ENCODE measurements at regions not wholly inside any gene's neighbourhood (a gene's known extent, or its start where the extent isn't known, plus 50 kb on each side); places are given as distances from the start of the nearest gene placed in this dataset.

GRCh38 chr3:118550556-118550955 is 484.1 kb downstream of the IGSF11 start:
- DNase-seq, result no peak

GRCh38 chr3:118554148-118554838 is 480.4 kb downstream of the IGSF11 start:
- no peak for DNase-seq

GRCh38 chr3:118556983-118557382 is 477.7 kb downstream of the IGSF11 start:
- no peak for DNase-seq

GRCh38 chr3:118557513-118557912 is 477.1 kb downstream of the IGSF11 start:
- DNase-seq, result no peak

- no peak for DNase-seq
Observed at GRCh38 chr3:118559286-118559685, 475.4 kb downstream of the IGSF11 start.

GRCh38 chr3:118564800-118565199 is 469.8 kb downstream of the IGSF11 start:
- no peak for DNase-seq

- DNase-seq, result peak; percentile 81
Observed at GRCh38 chr3:118573912-118574311, 460.7 kb downstream of the IGSF11 start.

- DNase-seq, result no peak
Observed at GRCh38 chr3:118577055-118577777, 457.4 kb downstream of the IGSF11 start.

- no peak for DNase-seq
Observed at GRCh38 chr3:118578559-118578958, 456.1 kb downstream of the IGSF11 start.

GRCh38 chr3:118587037-118587741 is 447.5 kb downstream of the IGSF11 start:
- DNase-seq, result no peak

GRCh38 chr3:118587847-118588246 is 446.8 kb downstream of the IGSF11 start:
- no peak for DNase-seq

GRCh38 chr3:118593277-118593670 is 441.4 kb downstream of the IGSF11 start:
- DNase-seq, result no peak

- DNase-seq, result no peak
Observed at GRCh38 chr3:118597184-118597583, 437.5 kb downstream of the IGSF11 start.

GRCh38 chr3:118607915-118608820 is 426.5 kb downstream of the IGSF11 start:
- no peak for DNase-seq

GRCh38 chr3:118618247-118619040 is 416.2 kb downstream of the IGSF11 start:
- no peak for DNase-seq

- DNase-seq, result no peak
Observed at GRCh38 chr3:118626453-118626852, 408.2 kb downstream of the IGSF11 start.

GRCh38 chr3:118628704-118629341 is 405.8 kb downstream of the IGSF11 start:
- peak; percentile 39 for DNase-seq

GRCh38 chr3:118629821-118630220 is 404.8 kb downstream of the IGSF11 start:
- no peak for DNase-seq

- no peak for DNase-seq
Observed at GRCh38 chr3:118635711-118636110, 398.9 kb downstream of the IGSF11 start.

- DNase-seq, result no peak
Observed at GRCh38 chr3:118636841-118637240, 397.8 kb downstream of the IGSF11 start.

GRCh38 chr3:118637846-118638245 is 396.8 kb downstream of the IGSF11 start:
- no peak for DNase-seq

All from NCI-H526 treated with DMSO at 0.1 percent for 48 hours (cell line).